K562 (cell line): ENCODE measurements at regions not wholly inside any gene's neighbourhood (a gene's known extent, or its start where the extent isn't known, plus 50 kb on each side); places are given as distances from the start of the nearest gene placed in this dataset.

Source experiments
- ATAC-seq: fragments of 200-7000 bp; cut with Tn5 transposase; 3 replicates; pipeline ENCODE4 v1.9.1; 2020; ENCODE audit warnings: moderate library complexity
- BruUV-seq: library from RNA; stranded (reverse); fragments of 400-500 nt; replicated peaks from 2 replicates; lab custom pipeline; 2021; lab: Mats Ljungman, UMichigan
- CTCF ChIA-PET: fragments of 300-600 bp; formaldehyde crosslinking; extraction: SDS; loops from one replicate; lab custom pipeline; 2021; ENCODE audit warnings: low intra/inter-chr PET ratio; lab: Yijun Ruan, JAX
- POLR2A ChIA-PET: fragments of 300-600, 350-650 bp; sonication (Branson Sonifier 250); formaldehyde crosslinking; extraction: SDS; loops from one replicate; lab custom pipeline; 2021; ENCODE audit warnings: antibody characterized with exemption, inconsistent platforms; lab: Yijun Ruan, JAX
- DNase-seq, 4 experiments: peaks; one replicate each; pipeline versions ENCODE4 v3.0.0 to v3.0.0-alpha.2; 2011 to 2018; ENCODE audit warnings: low spot score in 3 of 4, mixed read lengths in 3 of 4; ENCODE audit errors: extremely low read depth in 1 of 4
- FAIRE-seq: peaks from 2 replicates; lab custom pipeline; 2011; peaks lifted over from hg19 to GRCh38; lab: Jason Lieb, UNC
- H2AFZ ChIP-seq: 2 replicates; pipeline ENCODE4 v1.6.0; 2011; ENCODE audit warnings: low read depth, low read length, control low read depth, inconsistent platforms
- H3K27ac ChIP-seq: fragments of 200-600 bp; 3 replicates; pipeline ENCODE4 v1.8.0; 2011; ENCODE audit warnings: low read depth, mild to moderate bottlenecking, control low read depth, inconsistent platforms, low read length, moderate library complexity, mixed read lengths; ENCODE audit errors: extremely low read depth
- H3K27me3 ChIP-seq, 2 experiments: fragments of 300-600 bp in 1 of 2; 2 replicates in 1 of 2; 3 replicates in 1 of 2; pipeline versions ENCODE4 v1.6.0 to v1.8.0; 2011; ENCODE audit warnings: inconsistent platforms in 2 of 2, low read length in 2 of 2, mild to moderate bottlenecking in 1 of 2, mixed read lengths in 1 of 2, moderate library complexity in 1 of 2; ENCODE audit not compliant: control insufficient read depth in 2 of 2, insufficient read depth in 2 of 2
- H3K36me3 ChIP-seq: fragments of 300-600 bp; 3 replicates; pipeline ENCODE4 v1.8.0; 2011; ENCODE audit warnings: mild to moderate bottlenecking, low read length, inconsistent platforms; ENCODE audit not compliant: control insufficient read depth, insufficient read depth
- H3K4me1 ChIP-seq, 2 experiments: fragments of 200-600 bp in 1 of 2; replicated peaks in 1 of 2; 2 replicates in 1 of 2; 3 replicates in 1 of 2; pipeline versions ENCODE4 v1.5.1 to v1.8.0; 2011; ENCODE audit warnings: inconsistent platforms in 2 of 2, low read length in 2 of 2, mild to moderate bottlenecking in 1 of 2, mixed read lengths in 1 of 2, moderate library complexity in 1 of 2; ENCODE audit not compliant: control insufficient read depth in 2 of 2, insufficient read depth in 2 of 2
- H3K4me2 ChIP-seq: 2 replicates; pipeline ENCODE4 v1.6.1; 2011; ENCODE audit warnings: low read length, control low read depth, inconsistent platforms, mixed read lengths; ENCODE audit not compliant: insufficient read depth
- H3K4me3 ChIP-seq: fragments of 200-600 bp; sonication (generic), shearing (Covaris generic); 2 replicates; pipeline ENCODE4 v1.5.1; 2016; ENCODE audit warnings: control low read depth, inconsistent platforms
- H3K79me2 ChIP-seq: fragments of 200-600 bp; 3 replicates; pipeline ENCODE4 v1.8.0; 2011; ENCODE audit warnings: low read length, inconsistent platforms; ENCODE audit not compliant: control insufficient read depth, insufficient read depth
- H3K9ac ChIP-seq, 2 experiments: 2 replicates each; pipeline versions ENCODE4 v1.6.0 to v1.6.1; 2011; ENCODE audit warnings: low read depth in 2 of 2, low read length in 2 of 2, control low read depth in 1 of 2, inconsistent platforms in 1 of 2, mild to moderate bottlenecking in 1 of 2, mixed read lengths in 1 of 2; ENCODE audit not compliant: insufficient read depth in 1 of 2
- H3K9me1 ChIP-seq: one replicate; pipeline ENCODE4 v1.6.0; 2011; ENCODE audit warnings: inconsistent platforms, mild to moderate bottlenecking, low read length, moderate library complexity; ENCODE audit not compliant: control insufficient read depth, insufficient read depth
- H3K9me3 ChIP-seq: replicated peaks from 2 replicates; pipeline ENCODE4 v1.5.1; 2011; ENCODE audit warnings: low read depth, low read length, inconsistent platforms; ENCODE audit not compliant: control insufficient read depth, insufficient read depth
- H4K20me1 ChIP-seq: replicated peaks from 2 replicates; pipeline ENCODE4 v1.6.1; 2011; ENCODE audit warnings: low read length, inconsistent platforms, mixed read lengths; ENCODE audit not compliant: control insufficient read depth, insufficient read depth
- NBN ChIP-seq: fragments of 450-650 bp; IDR thresholded peaks from 2 replicates; pipeline ENCODE4 v1.6.1; 2016; ENCODE audit warnings: low read depth, mild to moderate bottlenecking
- NCOA1 ChIP-seq: fragments of 450-650 bp; IDR thresholded peaks from 2 replicates; pipeline ENCODE4 v1.6.1; 2016; ENCODE audit warnings: low read depth
- SP2 ChIP-seq: IDR thresholded peaks from 2 replicates; pipeline ENCODE4 v1.6.1; 2011; ENCODE audit warnings: mild to moderate bottlenecking, low read depth, low read length, moderate library complexity; ENCODE audit not compliant: poor library complexity, severe bottlenecking; ENCODE audit errors: extremely low read depth
- WGBS: fragments of 100-300 bp; shearing (Covaris generic); methylation state at CpG from one replicate; pipeline ENCODE4 v1.1.6; 2016; ENCODE audit warnings: low coverage, mixed read lengths; ENCODE audit not compliant: insufficient coverage; ENCODE audit errors: missing lambda C conversion rate; 5-methylcytosine and 5-hydroxymethylcytosine counted together
- in situ Hi-C: fragments of 300-500 bp; cut with MboI; formaldehyde crosslinking; loops from 4 replicates; pipeline ENCODE4 v1.15.0; 2018; ENCODE audit warnings: inconsistent platforms, mixed read lengths
- intact Hi-C: fragments of 100-400 bp; cut with micrococcal nuclease; formaldehyde crosslinking; loops from 2 replicates; pipeline ENCODE4 v1.14.2; 2022
- TF ChIP-seq, protein P1 (sequence below): fragments of 450-650 bp; IDR thresholded peaks from 2 replicates; pipeline ENCODE4 v1.6.1; 2018; ENCODE audit warnings: mild to moderate bottlenecking, low read depth; ENCODE audit not compliant: partially characterized antibody
- TF ChIP-seq, protein P2 (sequence below): sonication (generic); formaldehyde crosslinking; IDR thresholded peaks from 2 replicates; pipeline ENCODE4 v1.9.0; 2022; ENCODE audit warnings: mild to moderate bottlenecking, missing genetic modification reagents
- TF ChIP-seq, protein P3 (sequence below): fragments of 450-650 bp; IDR thresholded peaks from 2 replicates; pipeline ENCODE4 v1.6.1; 2016; ENCODE audit warnings: low read depth

DNA sequence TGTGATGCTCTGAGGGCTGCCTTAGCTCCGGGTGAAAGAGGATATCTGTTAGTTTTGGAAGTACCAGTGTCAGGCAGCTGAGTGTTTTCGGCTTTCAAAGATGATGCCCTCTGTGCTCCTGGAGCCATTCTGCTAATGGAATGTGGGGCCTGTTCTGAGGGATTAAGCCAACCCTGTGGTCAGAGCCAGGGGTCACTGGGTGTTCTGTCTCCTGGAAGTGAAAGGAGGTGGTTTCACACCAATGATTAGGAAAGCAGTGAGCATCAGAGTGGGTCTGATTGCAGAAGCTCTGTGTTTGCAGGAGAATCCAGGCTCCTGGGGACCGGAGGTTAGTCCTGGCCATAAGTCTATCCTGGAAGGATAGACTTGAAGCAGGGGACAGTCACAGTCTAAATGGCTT lies 94.6 kb downstream of the UQCRFS1 start:
- ChIA-PET CTCF (no interaction called here), POLR2A (no interaction called here)
- H2AFZ ChIP-seq = no peak overlapping the region
- DNase-seq = no peak
- no peaks in the 10 kb centered on the region for H3K9me3 ChIP-seq
- intact Hi-C loops = no loop called here
- no peaks in the 10 kb centered on the region for H3K4me1 ChIP-seq
- no peaks in the 10 kb centered on the region for H3K79me2 ChIP-seq
- in situ Hi-C loops = no loop called here
- H3K27ac ChIP-seq = no peak overlapping the region
- no peak for FAIRE-seq
- no peak overlapping the region for H3K9ac ChIP-seq
- H3K36me3 ChIP-seq = no peaks in the 10 kb centered on the region
- TF ChIP-seq, protein P1, sequence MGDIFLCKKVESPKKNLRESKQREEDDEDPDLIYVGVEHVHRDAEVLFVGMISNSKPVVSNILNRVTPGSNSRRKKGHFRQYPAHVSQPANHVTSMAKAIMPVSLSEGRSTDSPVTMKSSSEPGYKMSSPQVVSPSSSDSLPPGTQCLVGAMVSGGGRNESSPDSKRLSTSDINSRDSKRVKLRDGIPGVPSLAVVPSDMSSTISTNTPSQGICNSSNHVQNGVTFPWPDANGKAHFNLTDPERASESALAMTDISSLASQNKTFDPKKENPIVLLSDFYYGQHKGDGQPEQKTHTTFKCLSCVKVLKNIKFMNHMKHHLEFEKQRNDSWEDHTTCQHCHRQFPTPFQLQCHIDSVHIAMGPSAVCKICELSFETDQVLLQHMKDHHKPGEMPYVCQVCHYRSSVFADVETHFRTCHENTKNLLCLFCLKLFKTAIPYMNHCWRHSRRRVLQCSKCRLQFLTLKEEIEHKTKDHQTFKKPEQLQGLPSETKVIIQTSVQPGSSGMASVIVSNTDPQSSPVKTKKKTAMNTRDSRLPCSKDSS = no peak
- no peak for TF ChIP-seq NBN
- no peak for TF ChIP-seq NCOA1
- no peak for TF ChIP-seq SP2
- no peak for ATAC-seq
- no TSS peak for BruUV-seq
- WGBS = 6% methylated on average over 3 of the region's 3 CpGs
- no peaks in the 10 kb centered on the region for H3K9me1 ChIP-seq
- no peaks in the 10 kb centered on the region for H4K20me1 ChIP-seq
- H3K4me3 ChIP-seq = no peak overlapping the region
- H3K27me3 ChIP-seq = no peaks in the 10 kb centered on the region; a peak in 1 of 5 replicates
- H3K4me2 ChIP-seq = no peak overlapping the region

DNA sequence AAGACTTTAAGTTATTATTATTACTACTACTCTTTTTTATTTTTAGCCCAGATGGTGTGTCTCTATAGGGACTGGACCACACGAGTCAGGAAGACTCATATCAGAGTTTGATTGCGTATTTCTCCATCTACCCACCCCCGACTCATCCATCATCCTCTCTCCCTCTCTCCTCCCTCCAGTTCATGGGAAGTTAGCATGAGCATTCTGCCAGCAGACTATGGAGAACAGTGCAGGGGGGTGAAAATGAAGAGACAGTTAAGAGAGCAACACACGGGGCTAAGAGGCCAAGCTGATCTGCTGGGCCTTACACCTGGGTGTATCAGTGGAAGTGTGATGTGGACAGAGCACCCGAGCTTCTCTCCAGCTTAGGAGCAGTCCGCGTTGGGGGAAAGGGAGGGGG lies 95.0 kb downstream of the UQCRFS1 start:
- H3K79me2 ChIP-seq = no peaks in the 10 kb centered on the region
- no peaks in the 10 kb centered on the region for H3K36me3 ChIP-seq
- H3K9ac ChIP-seq = no peak overlapping the region
- H3K4me3 ChIP-seq = no peak overlapping the region
- intact Hi-C loops = no loop called here
- WGBS = 0% methylated on average over 7 of the region's 7 CpGs
- DNase-seq (no peak), ATAC-seq (no peak), FAIRE-seq (no peak)
- H3K27ac ChIP-seq = no peak overlapping the region
- H3K9me1 ChIP-seq = no peaks in the 10 kb centered on the region
- H2AFZ ChIP-seq = no peak overlapping the region
- H3K27me3 ChIP-seq = no peaks in the 10 kb centered on the region; a peak in 1 of 5 replicates
- no peaks in the 10 kb centered on the region for H3K9me3 ChIP-seq
- ChIA-PET POLR2A (no interaction called here), CTCF (no interaction called here)
- in situ Hi-C loops = no loop called here
- no TSS peak for BruUV-seq
- no peak overlapping the region for H3K4me2 ChIP-seq
- H4K20me1 ChIP-seq = no peaks in the 10 kb centered on the region
- H3K4me1 ChIP-seq = no peaks in the 10 kb centered on the region
- TF ChIP-seq, protein P2, sequence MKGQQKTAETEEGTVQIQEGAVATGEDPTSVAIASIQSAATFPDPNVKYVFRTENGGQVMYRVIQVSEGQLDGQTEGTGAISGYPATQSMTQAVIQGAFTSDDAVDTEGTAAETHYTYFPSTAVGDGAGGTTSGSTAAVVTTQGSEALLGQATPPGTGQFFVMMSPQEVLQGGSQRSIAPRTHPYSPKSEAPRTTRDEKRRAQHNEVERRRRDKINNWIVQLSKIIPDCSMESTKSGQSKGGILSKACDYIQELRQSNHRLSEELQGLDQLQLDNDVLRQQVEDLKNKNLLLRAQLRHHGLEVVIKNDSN (CRISPR knock-in tag) = no peak
- TF ChIP-seq, protein P3, sequence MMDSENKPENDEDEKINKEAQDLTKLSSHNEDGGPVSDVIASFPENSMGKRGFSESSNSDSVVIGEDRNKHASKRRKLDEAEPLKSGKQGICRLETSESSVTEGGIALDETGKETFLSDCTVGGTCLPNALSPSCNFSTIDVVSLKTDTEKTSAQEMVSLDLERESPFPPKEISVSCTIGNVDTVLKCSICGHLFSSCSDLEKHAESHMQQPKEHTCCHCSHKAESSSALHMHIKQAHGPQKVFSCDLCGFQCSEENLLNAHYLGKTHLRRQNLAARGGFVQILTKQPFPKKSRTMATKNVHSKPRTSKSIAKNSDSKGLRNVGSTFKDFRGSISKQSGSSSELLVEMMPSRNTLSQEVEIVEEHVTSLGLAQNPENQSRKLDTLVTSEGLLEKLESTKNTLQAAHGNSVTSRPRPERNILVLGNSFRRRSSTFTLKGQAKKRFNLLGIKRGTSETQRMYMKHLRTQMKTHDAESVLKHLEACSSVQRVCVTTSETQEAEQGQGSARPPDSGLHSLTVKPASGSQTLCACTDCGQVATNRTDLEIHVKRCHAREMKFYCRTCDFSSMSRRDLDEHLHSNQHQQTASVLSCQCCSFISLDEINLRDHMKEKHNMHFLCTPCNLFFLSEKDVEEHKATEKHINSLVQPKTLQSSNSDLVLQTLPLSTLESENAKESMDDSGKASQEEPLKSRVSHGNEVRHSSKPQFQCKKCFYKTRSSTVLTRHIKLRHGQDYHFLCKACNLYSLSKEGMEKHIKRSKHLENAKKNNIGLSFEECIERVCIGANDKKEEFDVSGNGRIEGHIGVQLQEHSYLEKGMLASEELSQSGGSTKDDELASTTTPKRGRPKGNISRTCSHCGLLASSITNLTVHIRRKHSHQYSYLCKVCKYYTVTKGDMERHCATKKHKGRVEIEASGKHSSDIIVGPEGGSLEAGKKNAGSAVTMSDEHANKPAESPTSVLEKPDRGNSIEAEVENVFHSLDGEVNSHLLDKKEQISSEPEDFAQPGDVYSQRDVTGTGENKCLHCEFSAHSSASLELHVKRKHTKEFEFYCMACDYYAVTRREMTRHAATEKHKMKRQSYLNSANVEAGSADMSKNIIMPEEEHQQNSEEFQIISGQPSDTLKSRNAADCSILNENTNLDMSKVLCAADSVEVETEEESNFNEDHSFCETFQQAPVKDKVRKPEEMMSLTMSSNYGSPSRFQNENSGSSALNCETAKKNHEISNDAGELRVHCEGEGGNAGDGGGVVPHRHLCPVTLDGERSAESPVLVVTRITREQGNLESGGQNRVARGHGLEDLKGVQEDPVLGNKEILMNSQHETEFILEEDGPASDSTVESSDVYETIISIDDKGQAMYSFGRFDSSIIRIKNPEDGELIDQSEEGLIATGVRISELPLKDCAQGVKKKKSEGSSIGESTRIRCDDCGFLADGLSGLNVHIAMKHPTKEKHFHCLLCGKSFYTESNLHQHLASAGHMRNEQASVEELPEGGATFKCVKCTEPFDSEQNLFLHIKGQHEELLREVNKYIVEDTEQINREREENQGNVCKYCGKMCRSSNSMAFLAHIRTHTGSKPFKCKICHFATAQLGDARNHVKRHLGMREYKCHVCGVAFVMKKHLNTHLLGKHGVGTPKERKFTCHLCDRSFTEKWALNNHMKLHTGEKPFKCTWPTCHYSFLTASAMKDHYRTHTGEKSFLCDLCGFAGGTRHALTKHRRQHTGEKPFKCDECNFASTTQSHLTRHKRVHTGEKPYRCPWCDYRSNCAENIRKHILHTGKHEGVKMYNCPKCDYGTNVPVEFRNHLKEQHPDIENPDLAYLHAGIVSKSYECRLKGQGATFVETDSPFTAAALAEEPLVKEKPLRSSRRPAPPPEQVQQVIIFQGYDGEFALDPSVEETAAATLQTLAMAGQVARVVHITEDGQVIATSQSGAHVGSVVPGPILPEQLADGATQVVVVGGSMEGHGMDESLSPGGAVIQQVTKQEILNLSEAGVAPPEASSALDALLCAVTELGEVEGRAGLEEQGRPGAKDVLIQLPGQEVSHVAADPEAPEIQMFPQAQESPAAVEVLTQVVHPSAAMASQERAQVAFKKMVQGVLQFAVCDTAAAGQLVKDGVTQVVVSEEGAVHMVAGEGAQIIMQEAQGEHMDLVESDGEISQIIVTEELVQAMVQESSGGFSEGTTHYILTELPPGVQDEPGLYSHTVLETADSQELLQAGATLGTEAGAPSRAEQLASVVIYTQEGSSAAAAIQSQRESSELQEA = no peak
